Astrocyte of the hippocampus (primary cell): ENCODE measurements at regions not wholly inside any gene's neighbourhood (a gene's known extent, or its start where the extent isn't known, plus 50 kb on each side); places are given as distances from the start of the nearest gene placed in this dataset.
"Not testable (repeated sequence)": the region's sequence is repeated elsewhere in the genome, so short reads cannot be mapped to it uniquely, and the experiment has no call there.

Experiments used
- DNase-seq: peaks from one replicate; pipeline ENCODE4 v3.0.0; 2011; ENCODE audit warnings: low read depth, low spot score

DNA sequence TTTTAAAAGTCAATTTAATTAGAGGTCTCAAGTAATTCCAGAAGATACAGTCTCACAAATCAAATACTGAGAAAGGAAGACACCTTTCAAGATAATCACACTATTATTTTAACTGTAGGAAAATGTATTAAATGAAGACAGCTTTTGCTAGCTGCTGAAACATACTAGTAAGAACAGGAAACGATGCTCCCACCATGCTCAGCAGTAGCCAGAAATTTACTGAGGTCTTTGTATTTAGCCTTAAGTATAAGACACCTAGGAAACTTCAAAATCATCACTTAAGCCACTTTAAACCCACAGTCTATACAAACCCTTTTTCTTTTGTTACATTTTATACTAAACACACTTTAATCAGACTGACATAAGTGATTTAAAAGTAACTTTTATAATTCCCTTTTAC, 72.7 kb upstream of the NPIPB12 start:
- not testable (repeated sequence) for DNase-seq

DNA sequence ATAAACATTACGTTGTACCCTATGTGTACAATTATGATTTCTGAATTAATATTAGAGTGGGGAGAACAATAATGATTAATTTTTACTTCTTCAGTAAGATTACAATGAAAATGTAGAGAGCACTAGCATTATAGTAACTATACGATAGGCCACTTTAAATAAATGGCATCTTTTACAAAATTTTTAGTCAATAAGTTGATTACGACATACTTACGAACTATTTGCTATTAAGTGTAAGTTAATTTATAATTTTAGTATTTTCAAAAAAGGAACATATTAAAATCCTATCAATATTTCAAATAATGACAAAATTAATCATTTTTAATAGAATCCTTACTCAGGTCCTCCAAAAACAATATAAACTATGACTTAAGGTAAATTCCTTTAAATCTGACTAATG, 75.6 kb upstream of the NPIPB12 start:
- DNase-seq = not testable (repeated sequence)

DNA sequence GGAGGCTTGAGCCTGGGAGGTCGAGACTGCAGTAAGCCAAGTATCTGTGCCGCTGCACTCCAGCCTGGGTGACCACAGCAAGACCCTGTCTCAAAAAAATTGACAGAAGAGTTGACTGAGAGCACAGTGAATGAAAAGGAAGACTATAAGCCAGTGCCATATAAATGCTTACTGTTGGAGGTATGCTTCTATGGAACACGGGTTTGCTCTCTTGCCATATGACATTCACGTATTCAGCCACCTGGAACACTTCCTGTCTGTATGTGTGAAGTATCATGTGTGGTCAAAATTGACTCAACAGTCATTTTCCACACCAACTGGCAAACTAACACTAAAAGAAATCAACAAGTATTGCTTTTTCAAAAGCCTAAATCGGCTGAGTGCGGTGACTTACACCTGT, 71.1 kb upstream of the SPN start:
- DNase-seq = not testable (repeated sequence)

DNA sequence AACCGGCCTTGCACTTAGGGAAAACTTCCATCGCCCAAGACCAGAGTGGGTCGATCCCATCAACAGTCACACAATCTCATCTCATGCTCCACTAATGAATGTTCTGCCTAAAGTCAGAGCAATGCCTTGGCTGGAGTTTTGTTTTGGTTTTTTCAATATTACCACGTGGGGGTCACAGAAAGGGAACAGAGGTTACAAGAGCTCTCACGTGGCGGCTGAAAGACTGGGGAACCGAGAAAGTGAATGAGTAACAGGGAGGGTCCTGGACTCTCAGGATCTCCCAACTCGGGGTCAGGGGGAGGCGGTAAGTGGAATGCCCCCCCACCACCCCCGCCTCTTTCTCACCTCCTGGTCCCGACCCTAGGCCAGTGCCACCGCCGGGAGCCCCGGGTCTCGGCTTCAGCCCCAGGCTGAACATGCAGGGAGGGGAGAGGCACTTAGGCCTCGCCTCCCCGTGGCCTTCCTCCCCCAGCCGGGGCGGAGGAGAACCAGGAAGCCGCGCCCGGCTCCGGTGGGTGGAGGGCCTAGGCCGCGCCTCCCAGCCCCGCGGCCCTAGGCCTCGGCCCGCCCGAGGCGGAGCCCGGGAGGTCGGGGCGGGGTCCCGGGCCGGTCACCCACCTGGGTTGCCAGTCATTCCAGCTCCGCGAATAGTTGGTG, 68.7 kb upstream of the SPN start:
- DNase-seq = peak; percentile 29

DNA sequence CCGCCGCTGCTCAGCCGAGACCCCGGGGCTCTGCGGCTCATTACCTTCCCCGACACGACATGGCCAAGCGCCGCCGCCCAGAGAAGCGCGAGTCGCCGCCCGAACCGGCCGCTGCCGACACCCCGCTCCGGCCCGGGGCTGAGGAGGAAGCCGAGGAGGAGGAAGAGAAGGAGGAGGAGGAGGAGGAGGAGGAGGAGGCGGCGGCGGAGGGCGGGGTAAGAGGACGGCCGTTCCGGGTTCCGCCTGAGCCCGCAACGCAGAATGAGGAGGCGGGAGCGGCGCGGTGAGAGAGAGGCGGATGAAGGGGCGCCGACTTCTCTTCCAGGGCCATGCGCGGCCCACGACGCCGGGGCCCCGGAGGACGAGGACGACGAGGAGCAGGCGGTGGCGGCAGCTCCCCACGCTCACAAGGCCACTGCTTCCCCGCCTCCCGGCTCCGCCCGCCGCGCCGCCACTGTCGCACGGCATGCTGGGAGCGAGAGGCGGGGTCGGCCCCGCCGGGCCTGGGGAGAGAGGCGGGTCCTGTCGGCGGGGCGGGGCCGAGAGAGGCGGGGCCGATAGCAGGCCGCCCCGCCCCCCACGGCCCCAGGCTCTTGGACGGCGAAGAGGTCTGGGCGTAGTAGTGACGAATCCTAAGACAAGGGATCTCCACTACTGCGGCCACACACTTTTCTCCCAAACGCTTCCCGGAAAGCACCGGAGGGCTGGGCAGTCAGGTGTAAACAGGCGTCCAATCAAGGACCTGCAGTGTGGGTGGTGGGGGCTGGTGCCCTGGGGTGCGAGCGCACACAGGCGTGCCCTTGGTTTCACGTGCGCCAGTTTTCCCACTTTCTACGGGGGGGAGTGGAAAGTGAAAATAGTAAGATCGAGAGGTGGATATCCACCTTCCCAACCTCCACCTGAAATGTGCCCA, 67.9 kb upstream of the SPN start:
- DNase-seq = peak; percentile 94

DNA sequence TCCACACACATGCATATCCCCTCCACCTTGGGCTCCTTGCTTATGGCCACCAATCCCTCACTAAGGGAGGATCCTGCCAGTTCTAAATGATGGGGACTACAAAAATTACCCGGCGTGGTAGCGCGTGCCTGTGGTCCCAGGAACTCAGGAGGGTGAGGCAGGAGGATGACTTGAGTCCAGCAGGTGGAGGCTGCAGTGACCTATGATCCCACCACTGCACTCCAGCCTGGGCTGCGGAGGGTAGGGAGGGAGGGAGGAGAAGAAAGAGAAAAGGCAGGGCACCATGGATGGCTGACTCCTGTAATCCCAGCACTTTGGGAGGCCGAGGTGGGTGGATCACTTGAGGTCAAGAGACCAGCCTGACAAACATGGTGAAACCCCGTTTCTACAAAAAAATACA, 66.0 kb upstream of the SPN start:
- DNase-seq = not testable (repeated sequence)

DNA sequence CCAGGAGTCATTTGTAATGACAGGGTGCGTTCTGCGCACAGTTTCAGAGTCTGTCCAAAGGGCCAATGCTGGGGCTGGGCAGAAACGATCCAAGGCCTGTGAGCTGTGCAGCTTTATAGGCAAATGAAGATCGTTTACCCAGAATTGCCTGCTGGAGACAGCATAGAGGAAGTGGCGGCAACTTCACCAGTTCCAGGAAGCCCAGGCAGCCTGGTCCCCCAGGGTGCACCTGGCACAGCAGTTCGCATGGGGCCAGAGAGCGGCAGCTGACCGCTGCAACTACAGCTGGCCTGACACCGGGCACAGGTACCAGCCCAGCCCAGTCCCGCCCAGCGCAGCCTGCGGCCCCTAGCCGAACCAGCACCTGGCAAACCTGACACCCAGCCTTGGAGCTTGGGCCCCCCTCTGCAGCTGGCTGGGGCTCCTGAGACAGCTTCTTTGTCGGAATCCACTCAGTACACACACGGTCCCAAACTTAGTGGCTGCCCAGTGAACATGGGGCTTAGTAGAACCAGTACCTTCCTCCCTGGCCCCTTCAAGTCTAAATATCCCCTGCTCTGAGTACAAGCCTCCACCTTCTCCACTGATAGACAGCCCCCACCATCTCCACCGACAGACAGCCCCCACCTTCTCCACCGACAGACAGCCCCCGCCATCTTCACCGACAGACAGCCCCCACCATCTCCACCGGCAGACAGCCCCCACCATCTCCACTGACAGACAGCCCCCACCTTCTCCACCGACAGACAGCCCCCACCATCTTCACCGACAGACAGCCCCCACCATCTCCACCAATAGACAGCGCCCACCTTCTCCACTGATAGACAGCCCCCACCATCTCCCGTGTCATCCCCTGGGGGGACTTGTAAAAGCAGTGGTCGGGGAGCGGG, 62.7 kb upstream of the SPN start:
- DNase-seq = not testable (repeated sequence)

DNA sequence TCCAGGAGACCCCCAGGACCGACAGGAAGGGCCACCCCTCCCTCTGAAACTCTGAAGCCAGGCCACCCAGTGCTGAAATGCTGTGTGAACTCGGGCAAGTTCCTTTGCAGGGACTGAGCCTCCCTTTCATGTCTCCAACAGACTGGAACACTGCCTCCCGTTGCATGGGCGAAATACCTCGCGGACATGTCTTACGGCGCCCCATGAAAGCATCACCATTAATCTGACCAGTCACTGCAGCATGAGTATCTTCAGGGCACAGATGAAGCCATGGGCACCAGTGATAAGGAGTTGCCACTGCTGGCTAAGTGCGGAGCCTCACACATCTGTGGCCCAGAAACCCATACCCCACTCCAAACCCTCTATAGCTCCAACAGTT, 60.8 kb upstream of the SPN start:
- not testable (repeated sequence) for DNase-seq

DNA sequence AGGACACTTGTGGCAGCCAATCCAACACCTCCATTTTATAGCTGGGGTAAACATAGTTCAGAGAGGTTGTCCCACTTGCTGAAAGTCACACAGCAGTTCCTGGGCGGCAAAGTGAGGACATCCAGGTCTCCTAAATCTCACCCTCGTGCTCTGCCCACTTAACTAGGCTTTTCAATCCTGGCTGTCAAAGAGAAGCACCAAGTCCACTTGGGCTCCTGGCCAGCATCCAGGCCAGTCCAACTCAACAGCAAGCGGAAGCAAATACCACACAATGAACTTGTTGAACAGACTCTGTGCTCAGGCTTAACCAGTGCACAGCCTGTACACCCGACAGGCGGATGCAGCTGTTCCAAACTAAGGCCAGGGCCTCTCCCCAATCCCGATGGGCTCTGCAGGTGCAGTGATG, 60.4 kb upstream of the SPN start:
- not testable (repeated sequence) for DNase-seq

DNA sequence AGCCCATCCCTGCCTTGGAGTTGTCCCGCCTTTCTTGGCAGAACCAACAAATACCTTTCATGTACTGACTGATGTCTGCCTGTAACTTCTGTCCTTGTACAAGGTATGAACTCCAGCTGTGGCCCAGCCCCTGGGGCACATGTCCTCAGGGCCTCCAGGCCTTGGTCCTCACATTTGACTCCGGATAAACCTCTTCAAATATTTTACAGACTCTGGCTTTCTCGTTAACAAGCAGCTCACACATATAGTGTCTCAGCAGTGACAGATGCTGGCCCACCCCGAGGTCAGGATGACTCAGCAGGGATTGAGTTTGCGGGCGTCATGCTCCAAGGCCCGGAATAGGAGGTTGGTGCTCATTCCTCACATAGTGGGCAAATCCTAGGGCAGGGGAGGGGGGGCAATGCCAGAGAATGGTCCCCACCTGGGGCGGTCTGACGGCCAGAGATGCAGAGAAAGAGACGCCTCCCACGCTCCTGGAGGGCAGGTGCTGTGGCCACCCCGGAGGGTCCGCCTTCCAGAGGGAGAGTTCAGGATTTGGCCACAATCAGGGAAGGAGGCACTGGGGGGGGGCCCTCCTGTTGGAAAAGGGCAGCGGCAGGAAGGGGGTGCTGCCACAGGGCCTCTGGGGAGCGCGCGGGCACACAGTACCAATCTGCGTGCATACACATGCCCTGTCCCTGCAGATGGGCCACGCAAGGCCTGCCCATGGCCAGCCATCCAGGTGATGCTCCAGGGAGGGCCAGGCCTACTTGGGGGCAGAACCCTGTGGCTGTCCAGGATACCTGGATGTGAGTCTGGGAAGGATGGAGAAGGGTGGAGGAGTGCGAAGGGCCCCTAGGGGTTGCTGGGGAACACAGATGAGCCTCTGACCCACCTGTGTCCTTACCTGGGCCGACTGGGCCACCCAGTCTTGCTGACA, 58.2 kb upstream of the SPN start:
- peak; percentile 82 for DNase-seq

DNA sequence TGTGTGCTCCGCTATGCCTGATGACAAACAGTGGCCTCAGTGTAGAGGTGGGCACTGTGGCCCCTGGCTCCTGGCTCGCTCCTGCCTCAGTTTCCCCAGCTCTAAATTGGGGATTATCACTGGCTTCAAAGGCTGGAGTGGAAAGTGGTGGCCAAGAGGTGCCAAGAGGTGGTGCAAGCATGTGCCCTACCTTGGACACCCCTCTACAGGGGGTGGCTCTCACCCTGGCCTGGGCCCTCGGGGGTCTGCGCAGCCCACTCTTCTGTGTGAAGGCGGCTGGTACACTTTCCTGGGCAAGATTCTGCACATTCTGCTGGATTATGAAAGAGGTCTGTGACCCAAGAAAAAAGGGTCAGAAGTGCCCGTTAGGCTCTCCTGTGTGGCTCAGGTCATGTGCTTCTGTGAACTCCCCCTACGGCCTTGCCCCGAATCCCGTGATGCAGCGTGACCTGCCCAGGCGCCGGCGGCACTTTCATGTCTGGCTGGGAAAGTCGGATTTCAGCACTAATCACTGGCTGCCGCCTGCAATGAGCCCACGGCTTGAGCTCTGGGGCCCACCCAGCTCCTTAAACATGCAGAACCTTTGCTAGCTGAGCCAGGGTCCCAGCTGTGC, 57.3 kb upstream of the SPN start:
- DNase-seq = not testable (repeated sequence)

DNA sequence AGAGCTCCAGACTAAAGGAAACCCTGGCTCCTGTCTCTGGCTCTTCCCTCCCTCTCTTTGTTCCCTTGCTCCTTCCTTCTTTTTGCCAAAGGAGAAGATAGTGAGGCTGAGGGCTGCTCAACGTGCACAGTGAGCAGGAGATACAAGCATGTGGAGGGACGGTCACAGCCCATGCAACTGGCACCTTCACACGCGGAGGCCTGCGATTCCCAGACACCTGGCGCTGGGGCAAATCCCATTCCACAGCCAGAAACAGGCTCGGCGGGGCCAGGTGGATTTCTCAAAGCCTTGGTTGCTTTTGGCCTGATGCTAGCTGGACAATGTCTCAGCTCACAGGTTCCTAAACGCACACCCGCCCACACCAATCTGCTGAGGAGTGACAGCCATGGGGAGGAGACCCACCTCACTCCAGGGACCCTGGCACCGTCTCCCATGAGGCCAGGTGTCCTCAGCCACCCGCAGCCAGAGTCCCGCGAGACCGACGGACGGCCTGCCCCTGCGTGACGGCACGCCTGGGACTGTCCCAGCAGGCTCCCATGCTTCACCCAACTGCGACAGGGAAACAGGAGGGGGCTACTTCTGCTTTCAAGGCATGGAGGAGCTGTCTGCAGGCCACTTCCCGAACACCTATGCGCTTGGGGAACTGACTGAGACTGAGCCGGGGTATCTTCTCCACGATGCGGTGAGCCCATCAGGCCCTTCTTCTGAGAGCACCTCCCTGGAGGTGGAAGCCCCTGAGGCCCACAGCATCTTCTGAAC, 56.2 kb upstream of the SPN start:
- DNase-seq = not testable (repeated sequence)

DNA sequence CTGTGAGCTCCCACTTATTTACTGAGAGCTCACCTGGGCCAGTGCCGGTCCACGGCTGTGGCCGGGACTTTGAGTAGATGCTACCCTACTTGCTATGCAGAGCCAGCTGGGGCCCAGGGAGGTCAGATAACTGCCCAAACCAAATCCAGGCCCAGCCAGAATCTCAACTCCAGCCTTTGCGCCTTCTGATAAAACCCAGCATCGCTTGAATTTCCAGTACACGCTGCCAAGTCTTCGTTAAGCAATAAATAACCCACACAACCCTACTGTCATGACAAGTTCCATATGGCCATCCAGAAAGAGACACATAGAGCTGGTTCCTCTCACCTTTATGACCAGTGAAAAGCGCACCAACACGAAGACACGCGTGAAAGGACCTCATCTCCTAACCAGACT, 55.6 kb upstream of the SPN start:
- not testable (repeated sequence) for DNase-seq

DNA sequence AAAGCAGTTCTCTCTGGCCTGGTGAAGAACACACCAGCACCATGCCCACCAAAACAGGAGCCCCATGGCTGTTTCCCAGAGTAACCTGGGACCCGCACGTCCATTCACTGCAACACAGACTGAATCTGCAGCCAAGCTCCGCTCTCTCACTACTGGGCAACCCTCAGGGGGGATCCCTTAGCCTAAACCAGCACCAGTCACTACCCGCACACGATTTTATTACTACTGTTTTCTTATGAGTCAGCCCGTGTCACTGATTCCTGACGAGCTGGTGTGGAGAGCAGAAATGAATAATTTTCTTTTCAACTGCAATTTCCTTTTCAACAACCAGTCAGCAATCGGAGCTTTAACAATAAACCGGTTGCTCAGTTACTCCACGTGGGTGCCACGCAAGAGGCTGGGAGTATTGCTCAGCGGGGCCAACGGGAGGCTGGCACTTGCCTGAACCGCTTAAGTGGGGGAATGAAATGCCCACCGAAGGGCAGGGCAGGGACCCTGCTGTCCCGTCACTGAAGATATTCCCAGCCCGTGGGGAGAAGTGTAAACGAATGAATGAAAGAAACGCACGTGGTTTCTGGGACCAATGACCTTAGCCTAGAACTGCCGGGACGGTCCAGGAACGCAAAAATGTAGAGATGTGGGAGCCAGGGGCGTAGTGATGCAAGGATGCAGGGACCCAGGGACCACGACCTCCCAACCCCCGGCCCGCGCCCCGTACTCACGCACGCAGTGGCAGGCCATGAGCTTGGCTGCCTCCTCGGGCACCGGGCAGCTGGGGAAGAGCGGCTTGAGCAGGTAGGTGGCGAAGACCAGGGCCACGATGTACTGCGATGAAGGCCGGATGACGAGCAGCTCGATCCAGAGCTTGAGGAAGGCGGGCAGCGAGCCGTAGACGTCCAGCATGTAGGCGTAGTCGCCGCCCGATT, 50.4 kb upstream of the SPN start:
- peak; percentile 42 for DNase-seq
